ENCODE measurements at regions not wholly inside any gene's neighbourhood (a gene's known extent, or its start where the extent isn't known, plus 50 kb on each side); places are given as distances from the start of the nearest gene placed in this dataset.

GRCh38 chr11:122279194-122279593 is 163.2 kb upstream of the BLID start:
- TF ChIP-seq, protein P1, sequence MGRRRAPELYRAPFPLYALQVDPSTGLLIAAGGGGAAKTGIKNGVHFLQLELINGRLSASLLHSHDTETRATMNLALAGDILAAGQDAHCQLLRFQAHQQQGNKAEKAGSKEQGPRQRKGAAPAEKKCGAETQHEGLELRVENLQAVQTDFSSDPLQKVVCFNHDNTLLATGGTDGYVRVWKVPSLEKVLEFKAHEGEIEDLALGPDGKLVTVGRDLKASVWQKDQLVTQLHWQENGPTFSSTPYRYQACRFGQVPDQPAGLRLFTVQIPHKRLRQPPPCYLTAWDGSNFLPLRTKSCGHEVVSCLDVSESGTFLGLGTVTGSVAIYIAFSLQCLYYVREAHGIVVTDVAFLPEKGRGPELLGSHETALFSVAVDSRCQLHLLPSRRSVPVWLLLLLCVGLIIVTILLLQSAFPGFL (CRISPR knock-in tag; IDR thresholded peaks at IDR 0.05), result no peak
- TF ChIP-seq ERF (CRISPR knock-in tag; IDR thresholded peaks at IDR 0.05), result no peak
- TF ChIP-seq ZNF778 (CRISPR knock-in tag; IDR thresholded peaks at IDR 0.05), result no peak
- TF ChIP-seq, protein P2, sequence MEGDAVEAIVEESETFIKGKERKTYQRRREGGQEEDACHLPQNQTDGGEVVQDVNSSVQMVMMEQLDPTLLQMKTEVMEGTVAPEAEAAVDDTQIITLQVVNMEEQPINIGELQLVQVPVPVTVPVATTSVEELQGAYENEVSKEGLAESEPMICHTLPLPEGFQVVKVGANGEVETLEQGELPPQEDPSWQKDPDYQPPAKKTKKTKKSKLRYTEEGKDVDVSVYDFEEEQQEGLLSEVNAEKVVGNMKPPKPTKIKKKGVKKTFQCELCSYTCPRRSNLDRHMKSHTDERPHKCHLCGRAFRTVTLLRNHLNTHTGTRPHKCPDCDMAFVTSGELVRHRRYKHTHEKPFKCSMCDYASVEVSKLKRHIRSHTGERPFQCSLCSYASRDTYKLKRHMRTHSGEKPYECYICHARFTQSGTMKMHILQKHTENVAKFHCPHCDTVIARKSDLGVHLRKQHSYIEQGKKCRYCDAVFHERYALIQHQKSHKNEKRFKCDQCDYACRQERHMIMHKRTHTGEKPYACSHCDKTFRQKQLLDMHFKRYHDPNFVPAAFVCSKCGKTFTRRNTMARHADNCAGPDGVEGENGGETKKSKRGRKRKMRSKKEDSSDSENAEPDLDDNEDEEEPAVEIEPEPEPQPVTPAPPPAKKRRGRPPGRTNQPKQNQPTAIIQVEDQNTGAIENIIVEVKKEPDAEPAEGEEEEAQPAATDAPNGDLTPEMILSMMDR (IDR thresholded peaks at IDR 0.05 in 2 of 3, conservative IDR thresholded peaks at IDR 0.05 in 1 of 3; ENCODE audit: insufficient read depth in 2 of 3, low read depth in 1 of 3, low read length in 3 of 3), result no peak

All from K562 (cell line).